ENCODE measurements at regions not wholly inside any gene's neighbourhood (a gene's known extent, or its start where the extent isn't known, plus 50 kb on each side); places are given as distances from the start of the nearest gene placed in this dataset.

DNA sequence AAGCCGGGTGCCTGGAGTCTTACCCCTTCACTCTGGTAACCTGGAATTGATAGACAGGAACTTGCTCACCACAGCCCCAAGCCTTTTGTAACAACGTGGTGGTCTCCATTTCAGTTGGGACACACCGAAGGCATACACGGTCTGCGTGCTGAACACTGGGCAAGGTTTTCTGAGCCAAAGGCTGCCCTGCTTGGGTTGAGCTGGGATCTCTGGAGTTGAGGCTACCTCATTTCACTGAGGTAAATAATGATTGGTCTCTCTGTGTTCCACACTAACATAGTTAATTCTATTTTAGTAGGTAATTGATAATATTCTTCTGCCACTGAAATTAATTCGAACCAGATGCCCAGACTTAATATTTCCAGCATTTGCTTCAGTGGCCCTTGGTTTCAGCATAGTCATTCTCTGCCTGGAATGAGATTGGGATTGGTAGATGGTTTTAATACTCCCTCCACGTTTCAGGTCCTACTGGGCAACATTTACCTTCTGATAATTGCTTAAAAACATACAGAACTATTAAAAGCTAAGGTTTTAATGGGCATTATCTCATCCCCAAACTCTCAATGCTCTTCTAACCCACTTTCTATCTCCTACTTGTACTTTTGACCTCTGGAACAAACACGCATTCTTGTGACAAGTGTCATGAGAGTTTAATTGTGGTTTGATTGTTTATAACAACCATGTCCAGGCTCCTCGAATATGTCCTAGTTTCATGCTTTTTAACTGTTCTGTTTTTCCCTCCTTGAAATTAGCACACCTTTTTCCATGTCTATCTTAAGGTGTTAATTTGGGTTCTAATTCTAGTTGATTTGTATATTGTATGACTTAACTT lies 202.3 kb upstream of the KLF6 start:
- no peak for DNase-seq (ENCODE audit: low spot score)

DNA sequence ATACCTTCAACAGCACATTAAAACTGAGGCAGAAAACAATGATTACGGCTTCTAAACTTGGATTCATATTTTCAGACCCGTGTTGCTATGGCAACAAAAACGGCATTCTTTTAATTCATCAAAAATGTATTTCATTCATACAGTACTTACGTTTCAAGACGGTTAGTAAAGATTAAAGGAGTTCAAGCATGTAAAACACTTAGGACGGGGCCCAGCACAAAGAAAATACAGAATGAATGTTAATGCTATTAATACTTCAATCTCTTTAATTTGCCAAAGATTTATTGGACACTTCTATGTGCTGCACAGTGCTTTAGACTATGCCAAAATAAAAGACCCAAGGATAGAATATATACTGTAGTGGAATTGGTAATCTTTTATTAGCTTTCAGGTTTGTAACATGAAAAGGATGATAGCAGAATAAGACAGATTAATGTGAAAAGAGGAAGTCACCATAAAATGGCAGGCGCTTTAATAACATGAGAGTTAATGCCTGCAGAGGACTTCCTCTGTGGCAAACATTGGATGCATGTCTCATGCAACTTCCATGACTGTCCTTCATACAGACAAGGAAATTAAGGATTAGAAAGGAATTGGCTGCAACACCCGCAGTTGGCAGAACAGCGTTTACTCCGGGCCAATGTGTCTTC lies 201.6 kb upstream of the KLF6 start:
- DNase-seq (ENCODE audit: low spot score) = no peak

DNA sequence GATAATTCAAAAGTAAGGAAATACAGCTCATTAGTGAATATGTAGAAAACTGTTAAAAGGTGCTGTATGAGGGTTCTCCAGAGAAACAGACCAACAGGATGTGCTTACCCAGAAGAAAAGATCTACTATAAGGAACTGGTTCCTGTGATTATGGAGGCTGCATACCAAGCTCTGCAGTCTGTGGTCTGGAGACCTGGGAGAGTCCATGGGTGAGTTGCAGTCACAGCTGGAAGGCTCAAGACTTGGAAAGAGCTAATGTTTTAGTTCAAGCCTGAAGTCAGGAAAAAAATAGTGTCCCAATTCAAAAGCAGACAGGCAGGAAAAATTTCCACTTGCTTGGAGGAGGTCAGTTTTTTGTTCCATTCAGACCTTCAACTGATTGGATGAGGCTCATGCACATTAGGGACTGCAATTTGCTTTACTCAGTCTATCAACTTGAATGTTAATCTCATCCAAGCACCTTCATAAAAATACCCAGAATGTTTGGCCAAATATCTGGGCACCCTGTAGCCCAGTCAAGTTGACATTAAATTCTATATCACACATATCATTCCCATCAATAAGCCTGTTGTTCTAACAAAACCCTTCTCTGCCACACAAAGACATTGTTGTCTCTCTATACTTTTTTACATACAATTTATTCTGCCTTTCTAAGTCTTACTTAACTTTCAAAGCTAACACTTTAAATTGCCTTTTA lies 197.9 kb upstream of the KLF6 start:
- DNase-seq (ENCODE audit: low spot score) = no peak

DNA sequence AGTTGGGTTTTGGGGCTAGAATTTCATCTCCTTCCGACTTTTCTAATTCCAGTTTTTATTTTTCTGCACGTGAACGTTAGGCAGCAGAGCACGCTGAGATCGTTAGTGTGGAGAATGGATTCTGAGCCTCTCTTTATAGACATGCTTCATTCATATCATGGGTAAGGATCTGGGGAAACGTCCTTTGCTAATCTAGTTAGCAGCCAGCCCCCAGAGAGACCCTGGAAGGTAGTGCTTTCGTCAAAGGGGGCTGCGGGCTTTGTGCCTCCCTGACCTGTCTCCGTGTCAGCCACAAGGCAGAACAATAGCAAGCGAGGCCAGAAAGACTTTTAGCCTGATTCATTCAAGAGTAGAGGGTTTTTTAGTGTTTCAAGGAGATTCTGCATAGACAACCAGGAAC lies 196.3 kb upstream of the KLF6 start:
- no peak for DNase-seq (ENCODE audit: low spot score)

DNA sequence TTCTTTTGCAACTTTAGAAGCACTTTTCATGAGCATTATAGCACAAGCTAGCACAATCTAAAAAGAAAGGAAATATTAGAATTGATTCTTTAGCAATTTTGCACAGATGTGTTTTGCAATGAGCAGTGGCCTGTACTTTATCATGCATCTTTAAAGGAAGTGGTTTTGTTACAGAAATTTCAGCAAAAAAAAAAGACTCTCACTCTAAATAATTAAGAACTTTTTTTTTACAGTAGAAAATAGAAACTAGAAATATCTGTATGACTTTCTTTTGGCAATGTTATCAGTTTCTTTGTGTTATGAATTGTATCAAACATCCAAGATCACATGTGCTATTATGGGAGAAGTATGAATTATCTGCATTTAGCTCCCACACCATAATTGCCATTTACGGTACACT lies 195.7 kb upstream of the KLF6 start:
- no peak for DNase-seq (ENCODE audit: low spot score)

DNA sequence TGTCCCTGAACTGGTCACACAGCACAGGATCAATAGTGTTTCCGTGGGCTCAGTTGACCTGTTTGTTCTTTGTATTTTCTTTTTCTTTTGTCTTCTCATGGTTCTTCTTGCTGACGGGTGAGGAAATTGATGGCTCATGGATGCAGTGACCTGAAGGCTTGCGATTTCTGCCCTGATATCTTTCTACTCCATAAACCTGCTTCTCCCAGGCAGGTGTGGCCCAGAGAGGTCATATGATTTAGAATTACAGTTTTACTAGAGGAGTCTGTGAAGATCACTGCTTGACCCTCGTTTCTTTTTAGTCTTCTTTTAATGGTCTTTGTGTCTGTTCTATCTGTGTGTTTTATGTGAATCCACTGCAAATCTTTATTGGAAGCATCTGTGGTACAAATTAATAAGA lies 195.1 kb upstream of the KLF6 start:
- DNase-seq (ENCODE audit: low spot score) = no peak

DNA sequence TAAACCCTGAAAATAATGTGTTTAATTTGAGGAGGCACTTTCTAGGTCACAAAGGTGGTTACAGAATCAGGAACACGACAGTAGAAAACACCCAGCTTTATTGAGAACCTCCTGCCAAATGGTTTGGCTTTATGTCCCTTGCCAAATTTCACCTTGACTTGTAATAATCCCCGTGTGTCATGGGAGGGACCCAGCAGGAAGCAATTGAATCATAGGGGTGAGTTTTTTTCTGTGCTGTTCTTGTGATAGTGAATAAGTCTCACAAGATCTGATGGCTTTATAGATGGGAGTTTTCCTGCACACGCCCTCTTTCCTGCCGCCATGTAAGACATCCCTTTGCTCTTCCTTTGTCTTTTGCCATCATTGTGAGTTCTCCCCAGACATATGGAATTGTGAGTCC lies 193.8 kb upstream of the KLF6 start:
- no peak for DNase-seq (ENCODE audit: low spot score)

DNA sequence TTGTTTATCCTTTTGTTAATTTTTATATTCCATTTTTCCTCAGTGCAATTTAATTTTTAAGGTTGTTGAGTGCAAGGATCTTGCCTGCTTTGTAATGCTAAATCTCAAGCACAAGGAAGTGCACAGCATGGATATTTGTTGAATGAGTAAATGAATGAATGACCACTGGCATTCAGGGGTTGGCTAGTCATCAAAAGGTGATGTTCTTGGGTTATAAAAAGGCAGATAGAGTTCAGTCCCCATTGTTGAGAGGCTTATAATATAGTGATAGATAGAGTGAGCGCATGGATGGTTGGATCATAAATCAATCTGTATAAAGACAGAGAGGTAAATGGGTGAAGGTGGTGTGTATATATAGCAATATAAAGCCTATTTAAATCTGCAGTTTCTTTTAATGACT lies 193.2 kb upstream of the KLF6 start:
- DNase-seq (ENCODE audit: low spot score) = no peak

DNA sequence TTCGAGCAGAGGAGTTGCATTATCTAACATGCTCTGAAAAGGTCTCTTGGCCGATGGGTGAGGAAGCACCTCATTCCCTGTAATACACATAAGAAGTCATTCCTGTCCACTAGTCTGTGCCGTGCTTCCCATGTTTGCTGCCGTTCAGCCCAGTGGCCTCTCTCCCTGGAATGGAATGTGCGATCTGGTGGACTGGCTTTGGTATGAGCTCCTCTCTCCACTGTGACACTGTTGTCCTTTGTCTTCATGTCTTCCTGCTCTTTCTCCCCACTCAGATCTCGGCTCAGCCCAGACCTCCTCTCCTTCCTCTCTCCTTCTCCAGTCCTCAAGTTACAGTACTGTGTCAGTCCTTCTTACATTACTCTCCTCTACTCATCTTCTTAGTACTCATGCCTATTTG lies 192.8 kb upstream of the KLF6 start:
- no peak for DNase-seq (ENCODE audit: low spot score)

DNA sequence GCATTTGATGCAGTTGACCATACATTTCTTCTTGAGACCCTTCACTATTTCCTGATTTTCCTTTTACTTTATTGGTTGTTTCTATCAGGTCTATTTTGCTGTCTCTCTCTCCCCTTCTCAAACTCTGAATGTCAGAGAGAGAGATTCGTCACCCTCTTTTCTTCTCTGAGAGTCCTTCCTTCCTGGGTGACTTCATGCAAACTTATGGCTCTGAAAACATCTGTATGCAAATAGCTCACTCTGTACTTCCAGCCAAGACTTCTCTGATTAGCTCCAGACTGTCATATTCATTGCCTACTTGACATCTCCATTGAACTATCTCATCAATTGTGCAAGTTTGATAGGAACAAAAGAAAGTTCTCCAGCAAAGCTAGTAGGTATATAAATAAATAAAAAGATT lies 191.7 kb upstream of the KLF6 start:
- DNase-seq (ENCODE audit: low spot score) = no peak

DNA sequence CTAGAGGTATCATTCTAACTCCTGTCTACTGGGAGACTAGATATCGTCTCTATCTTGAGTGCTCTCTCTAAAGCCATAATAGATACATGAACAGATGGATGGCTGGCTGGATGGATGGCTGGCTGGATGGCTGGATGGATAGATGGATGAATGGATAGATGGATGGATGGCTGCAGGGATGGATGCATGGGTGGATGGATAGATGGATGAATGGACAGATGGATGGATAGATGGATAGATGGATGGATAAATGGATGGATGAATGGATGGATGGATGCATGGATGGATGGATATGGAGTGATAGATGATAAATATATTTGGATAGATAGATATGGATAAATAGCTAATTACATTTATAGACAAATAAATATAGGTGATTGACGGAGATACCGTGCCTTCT lies 191.2 kb upstream of the KLF6 start:
- no peak for DNase-seq (ENCODE audit: low spot score)

DNA sequence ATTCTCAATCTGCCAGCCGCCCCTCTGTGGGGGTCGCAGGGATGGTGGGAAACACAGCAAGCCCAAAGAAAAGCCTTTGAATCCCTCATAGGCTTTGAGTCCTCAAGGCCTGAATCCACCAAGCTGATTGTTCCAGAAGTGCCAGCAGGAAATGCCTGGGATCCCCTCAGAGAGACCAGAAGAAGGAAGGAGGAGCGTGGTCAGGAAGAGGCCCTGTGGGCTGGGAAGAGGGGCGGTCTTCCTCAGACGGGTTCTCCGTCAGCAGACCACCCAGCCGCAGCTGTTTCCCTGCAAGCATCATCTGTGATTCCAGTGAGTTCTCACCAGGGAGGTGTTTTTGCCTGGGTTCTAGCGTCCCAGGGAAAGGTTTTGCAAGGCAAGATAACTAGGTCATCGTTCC lies 190.0 kb upstream of the KLF6 start:
- no peak for DNase-seq (ENCODE audit: low spot score)

DNA sequence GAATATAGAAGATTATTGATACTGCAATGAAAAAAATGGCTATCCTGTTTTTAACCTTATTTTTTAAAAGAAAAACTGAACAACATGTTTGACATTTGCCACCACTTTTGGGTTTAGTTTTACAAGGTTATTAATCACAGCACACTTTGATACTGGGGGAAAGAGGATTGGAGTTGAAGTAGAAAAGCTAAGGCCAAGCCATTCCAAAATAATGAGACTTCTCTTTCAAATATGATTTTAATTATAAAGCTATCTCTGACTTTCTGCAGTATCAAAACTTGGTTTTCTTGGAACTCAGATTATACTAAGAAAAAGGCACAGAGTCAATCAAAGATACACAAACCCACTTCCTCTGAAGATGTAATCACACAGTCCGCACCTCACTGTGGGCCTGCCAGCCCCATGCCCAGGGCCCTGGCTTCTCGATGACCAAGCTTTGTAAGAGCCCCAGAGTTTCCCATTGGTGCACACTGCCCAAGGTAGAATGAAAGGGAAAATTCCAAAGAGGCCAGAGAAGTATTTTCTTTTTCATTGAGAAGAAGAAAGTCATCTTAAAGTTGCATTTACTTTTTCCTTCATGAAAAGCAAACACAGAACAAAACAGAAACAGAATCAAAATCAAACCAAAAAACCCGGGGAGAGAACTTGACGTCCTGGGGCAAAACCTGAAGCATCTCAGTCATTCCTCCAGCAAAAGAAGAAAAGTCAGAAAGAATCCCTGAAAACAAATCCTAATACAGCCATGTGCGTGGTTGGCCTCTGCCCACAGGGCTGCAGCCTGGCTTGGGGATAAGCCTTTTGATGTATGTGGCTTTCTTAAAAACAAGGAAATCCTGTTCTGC lies 187.7 kb upstream of the KLF6 start:
- no peak for DNase-seq (ENCODE audit: low spot score)

DNA sequence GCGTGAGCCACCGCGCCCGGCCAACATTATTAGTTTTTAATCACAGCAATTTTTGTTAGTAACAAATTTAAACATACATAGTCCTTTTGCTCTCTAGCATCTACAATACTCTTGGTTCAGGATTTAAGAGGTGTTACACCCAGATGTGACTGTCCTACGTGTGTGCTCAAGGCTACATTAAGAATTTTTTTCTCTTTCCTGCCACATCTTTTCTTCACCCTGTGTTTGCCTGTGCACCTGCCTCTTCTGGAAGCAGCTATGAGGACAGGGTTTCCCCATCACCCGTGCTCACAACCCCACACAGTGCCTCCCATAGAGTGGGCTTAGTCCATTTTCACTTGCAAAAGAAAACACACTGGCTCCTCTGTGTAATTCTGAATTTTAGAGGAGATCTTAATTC lies 186.7 kb upstream of the KLF6 start:
- DNase-seq (ENCODE audit: low spot score) = no peak

DNA sequence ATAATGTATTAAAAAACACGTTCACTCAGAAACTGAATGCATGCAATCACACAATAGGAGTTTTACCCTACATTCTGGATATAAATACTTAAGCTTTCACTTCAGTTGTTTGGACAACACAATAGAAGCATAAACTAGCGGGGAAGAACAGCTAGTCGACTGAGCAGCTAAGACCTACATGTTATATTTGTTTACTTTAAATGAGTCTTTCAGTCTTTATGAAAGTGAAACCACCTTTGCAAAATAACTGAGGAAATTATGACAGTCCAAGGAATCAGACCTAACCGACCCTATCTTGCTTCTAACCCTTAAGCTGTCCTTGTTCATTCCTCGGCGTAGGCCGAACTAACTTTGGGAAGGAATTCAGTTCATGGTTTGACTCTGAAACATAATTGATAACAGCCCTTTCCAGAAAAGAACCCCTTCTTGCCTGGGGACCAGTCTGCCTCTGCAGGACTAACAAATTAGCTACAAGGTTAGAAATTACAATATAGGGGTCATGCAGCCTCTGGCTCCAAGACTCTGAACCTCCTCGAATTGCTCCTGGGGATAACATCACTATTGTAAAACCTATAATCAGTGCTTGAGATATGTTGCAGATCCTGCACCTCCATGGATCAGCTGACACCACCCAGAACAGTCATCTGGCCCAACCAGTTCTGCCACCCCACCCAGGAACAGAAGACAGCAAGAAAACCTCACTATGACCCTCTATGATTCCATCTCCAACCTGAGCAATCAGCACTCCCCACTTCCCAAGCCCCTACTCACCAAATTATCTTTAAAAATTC lies 185.1 kb upstream of the KLF6 start:
- DNase-seq (ENCODE audit: low spot score) = no peak

DNA sequence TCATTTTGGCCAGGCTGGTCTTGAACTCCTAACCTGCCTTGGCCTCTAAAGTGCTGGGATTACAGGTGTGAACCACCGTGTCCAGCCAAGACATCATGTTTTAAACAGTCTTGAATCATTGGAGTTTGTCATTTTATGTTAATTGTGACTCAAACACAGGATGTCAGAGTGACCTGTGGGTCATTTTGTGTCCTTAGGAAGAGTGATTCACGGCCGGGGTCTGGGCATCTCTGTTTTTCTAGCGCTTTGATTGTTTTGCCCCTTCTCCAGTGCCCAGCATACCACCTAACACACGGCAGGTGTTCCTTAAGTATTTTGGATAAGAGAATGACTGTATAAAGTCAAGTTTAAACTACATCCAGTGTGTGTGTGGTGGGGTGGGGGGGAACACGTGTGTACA lies 183.7 kb upstream of the KLF6 start:
- DNase-seq (ENCODE audit: low spot score) = no peak

DNA sequence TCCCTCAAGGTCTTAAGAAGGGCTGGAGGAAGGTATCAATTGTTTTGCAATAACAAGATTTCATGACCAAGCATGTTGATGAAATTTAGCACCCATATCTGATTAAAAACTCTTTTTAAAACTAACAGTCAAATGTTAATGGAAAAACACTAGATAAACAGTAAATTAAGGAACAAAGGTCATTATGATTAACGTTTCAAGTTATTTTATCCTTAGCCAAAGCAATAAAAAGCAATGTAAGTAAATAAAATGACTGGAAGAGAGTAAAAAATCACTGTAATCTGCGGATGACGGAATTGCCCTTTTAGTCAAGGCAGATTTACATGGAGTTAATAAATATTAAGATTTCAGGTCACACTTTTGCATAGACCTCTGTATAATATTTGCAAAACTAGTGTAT lies 179.5 kb upstream of the KLF6 start:
- no peak for DNase-seq (ENCODE audit: low spot score)

DNA sequence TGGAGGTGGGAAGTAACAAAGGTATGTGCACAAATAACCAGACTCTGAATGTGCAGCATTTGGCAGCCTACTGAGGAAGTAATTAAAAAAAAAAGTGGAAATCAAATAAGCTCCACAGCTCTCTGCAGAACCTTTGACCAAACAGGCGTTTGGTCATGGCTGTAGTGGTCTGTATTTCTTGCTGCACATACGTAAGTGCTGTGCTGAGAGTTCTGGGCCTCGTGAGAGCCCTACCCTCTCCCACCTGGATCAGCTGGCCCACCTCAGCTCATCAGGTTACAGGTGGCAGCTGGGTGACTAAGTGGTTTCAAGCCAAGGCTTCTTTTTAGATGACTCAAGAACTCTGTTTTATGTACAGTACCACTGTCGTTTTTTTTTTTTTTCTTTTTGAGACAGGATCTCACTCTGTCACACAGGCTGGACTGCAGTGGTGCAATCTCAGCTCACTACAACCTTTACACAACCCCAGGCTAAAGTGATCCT lies 178.2 kb upstream of the KLF6 start:
- DNase-seq (ENCODE audit: low spot score) = no peak

DNA sequence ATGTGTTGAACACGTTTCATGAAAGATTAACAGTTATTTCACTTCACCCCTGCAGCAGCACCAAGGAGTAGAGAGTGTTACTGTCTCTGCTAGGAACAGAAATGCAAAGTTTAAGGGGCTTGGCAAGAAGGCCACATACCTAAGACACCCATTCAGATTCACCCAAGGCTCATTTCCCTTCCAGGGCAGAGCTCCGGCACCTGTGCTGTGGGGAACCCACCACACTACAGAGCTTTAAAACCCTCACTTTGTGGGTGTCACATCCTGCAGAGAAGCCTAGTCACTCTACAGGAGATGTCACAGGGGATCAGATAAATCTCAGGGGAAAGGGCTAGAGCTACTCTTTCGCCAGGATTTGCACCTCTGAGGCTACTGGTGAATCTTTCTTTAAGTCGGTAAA lies 176.1 kb upstream of the KLF6 start:
- no peak for DNase-seq (ENCODE audit: low spot score)

DNA sequence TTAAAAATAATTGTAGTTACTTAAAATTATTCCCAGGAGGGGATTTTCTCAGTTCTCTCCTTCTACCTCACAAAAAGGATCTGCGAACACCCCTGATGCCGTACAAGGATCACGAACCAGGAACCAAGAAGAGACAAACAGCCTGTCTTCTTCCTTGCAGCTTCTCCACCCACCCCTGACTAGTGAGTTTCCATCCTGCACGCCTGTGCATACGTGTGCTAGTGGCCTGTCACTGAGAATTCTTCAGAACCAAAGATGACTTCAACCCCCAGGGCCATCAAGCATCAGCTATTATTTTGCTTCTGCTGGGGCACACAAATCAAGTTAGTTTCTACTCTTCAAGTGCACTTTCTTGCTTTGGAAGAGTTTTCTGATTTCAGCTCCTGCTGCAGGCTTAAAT lies 175.5 kb upstream of the KLF6 start:
- DNase-seq (ENCODE audit: low spot score) = no peak

Measured in hematopoietic multipotent progenitor cell treated with erythropoietin and hydrocortisone succinate and interleukin-3 and kit ligand, for 17 days (in vitro differentiated cells).